ENCODE measurements at regions not wholly inside any gene's neighbourhood (a gene's known extent, or its start where the extent isn't known, plus 50 kb on each side); places are given as distances from the start of the nearest gene placed in this dataset.

- no peak for TF ChIP-seq ZNF180 (CRISPR knock-in tag; IDR thresholded peaks at IDR 0.05; ENCODE audit: borderline replicate concordance, low read depth)
Measured at GRCh38 chr5:167923396-167923795, 368.0 kb upstream of the WWC1 start (continued).

GRCh38 chr5:167929841-167930240 is 361.6 kb upstream of the WWC1 start:
- no peak overlapping the region for H3K4me3 ChIP-seq (replicated peaks in 1 of 3; ENCODE audit: insufficient read depth in 1 of 3, low read depth in 2 of 3, low read length in 3 of 3)
- H3K27me3 ChIP-seq (ENCODE audit: control insufficient read depth in 1 of 2, insufficient read depth in 2 of 2, low read length in 2 of 2) = peaks cover 0 to 8% of the 10 kb centered on the region in 2 experiments; a peak in 2 of 5 replicates
- intact Hi-C loops (cut with micrococcal nuclease; ENCODE audit: unreplicated experiment) (no loop called here), in situ Hi-C loops (cut with HindIII; ENCODE audit: extremely low pct_ligation_motif_present, low pct_unique_long_range_greater_than_20kb) (no loop called here)
- H3K9ac ChIP-seq (ENCODE audit: insufficient read depth, low read depth, low read length) = no peak overlapping the region
- DNase-seq (ENCODE audit: low spot score) (no peak), ATAC-seq (no peak), FAIRE-seq (no peak)
- 1% methylated on average over 3 of the region's 3 CpGs for WGBS (ENCODE audit: low lambda C conversion rate)
- no peaks in the 10 kb centered on the region for H3K79me2 ChIP-seq (ENCODE audit: insufficient read depth, low read length)
- no peaks in the 10 kb centered on the region for H3K36me3 ChIP-seq (replicated peaks in 1 of 2; ENCODE audit: control insufficient read depth in 1 of 2, insufficient read depth in 2 of 2, low read length in 2 of 2)
- TF ChIP-seq NFYB (CRISPR knock-in tag; IDR thresholded peaks at IDR 0.05) (no peak), TSC22D2 (CRISPR knock-in tag; IDR thresholded peaks at IDR 0.05; ENCODE audit: borderline replicate concordance) (no peak), ZNF460 (CRISPR knock-in tag; IDR thresholded peaks at IDR 0.05; ENCODE audit: borderline replicate concordance) (no peak)
- no peak overlapping the region for H2AFZ ChIP-seq (ENCODE audit: low read length)
- POLR2A ChIA-PET = no interaction called here
- H3K4me1 ChIP-seq (ENCODE audit: insufficient read depth, low read length) = no peaks in the 10 kb centered on the region
- no peaks in the 10 kb centered on the region for H3K9me3 ChIP-seq (ENCODE audit: low read length)
- BruUV-seq (replicated peaks) = no TSS peak
- no peaks in the 10 kb centered on the region for H4K20me1 ChIP-seq (ENCODE audit: insufficient read depth, low read length)
- H3K4me2 ChIP-seq (ENCODE audit: low read depth, low read length) = no peak overlapping the region
- CTCF ChIA-PET (ENCODE audit: low intra/inter-chr PET ratio, low total read pairs) = no interaction called here
- H3K27ac ChIP-seq (ENCODE audit: extremely low read length, insufficient read depth, low read length) = no peak overlapping the region

GRCh38 chr5:167934551-167934971 is 356.9 kb upstream of the WWC1 start:
- intact Hi-C loops (cut with micrococcal nuclease; ENCODE audit: unreplicated experiment) (no loop called here), in situ Hi-C loops (cut with HindIII; ENCODE audit: extremely low pct_ligation_motif_present, low pct_unique_long_range_greater_than_20kb) (no loop called here)
- no peak overlapping the region for H3K4me3 ChIP-seq (replicated peaks in 1 of 3; ENCODE audit: insufficient read depth in 1 of 3, low read depth in 2 of 3, low read length in 3 of 3)
- no peak for FAIRE-seq
- DNase-seq (ENCODE audit: low spot score) = no peak
- peaks cover 0 to 15% of the 10 kb centered on the region in 2 experiments; a peak in 2 of 5 replicates for H3K27me3 ChIP-seq (ENCODE audit: control insufficient read depth in 1 of 2, insufficient read depth in 2 of 2, low read length in 2 of 2)
- BruUV-seq (replicated peaks) = no TSS peak
- ChIA-PET POLR2A (no interaction called here), CTCF (ENCODE audit: low intra/inter-chr PET ratio, low total read pairs) (no interaction called here)
- H3K4me2 ChIP-seq (ENCODE audit: low read depth, low read length) = no peak overlapping the region
- H3K79me2 ChIP-seq (ENCODE audit: insufficient read depth, low read length) = no peaks in the 10 kb centered on the region
- ATAC-seq = no peak
- H2AFZ ChIP-seq (ENCODE audit: low read length) = no peak overlapping the region
- H4K20me1 ChIP-seq (ENCODE audit: insufficient read depth, low read length) = no peaks in the 10 kb centered on the region
- no peaks in the 10 kb centered on the region for H3K9me3 ChIP-seq (ENCODE audit: low read length)
- H3K9ac ChIP-seq (ENCODE audit: insufficient read depth, low read depth, low read length) = no peak overlapping the region
- no peaks in the 10 kb centered on the region for H3K36me3 ChIP-seq (replicated peaks in 1 of 2; ENCODE audit: control insufficient read depth in 1 of 2, insufficient read depth in 2 of 2, low read length in 2 of 2)
- no peaks in the 10 kb centered on the region for H3K4me1 ChIP-seq (ENCODE audit: insufficient read depth, low read length)
- H3K27ac ChIP-seq (ENCODE audit: extremely low read length, insufficient read depth, low read length) = no peak overlapping the region
- WGBS (ENCODE audit: low lambda C conversion rate) = 26% methylated on average over 10 of the region's 15 CpGs
- TF ChIP-seq MLLT10 (CRISPR knock-in tag; IDR thresholded peaks at IDR 0.05) (no peak), ZFP36L1 (CRISPR knock-in tag; IDR thresholded peaks at IDR 0.05) (no peak), MEIS1 (CRISPR knock-in tag; IDR thresholded peaks at IDR 0.05; ENCODE audit: borderline replicate concordance) (no peak), SALL2 (CRISPR knock-in tag; IDR thresholded peaks at IDR 0.05) (no peak), ZNF772 (CRISPR knock-in tag; IDR thresholded peaks at IDR 0.05) (no peak), MLXIP (CRISPR knock-in tag; IDR thresholded peaks at IDR 0.05; ENCODE audit: borderline replicate concordance) (no peak), PLRG1 (conservative IDR thresholded peaks at IDR 0.05) (no peak), PCBP1 (IDR thresholded peaks at IDR 0.05; ENCODE audit: borderline replicate concordance, low read depth, low read length) (no peak), KDM2A (CRISPR knock-in tag; IDR thresholded peaks at IDR 0.05; ENCODE audit: borderline replicate concordance, low read depth) (no peak), ZNF782 (CRISPR knock-in tag; IDR thresholded peaks at IDR 0.05; ENCODE audit: borderline replicate concordance) (no peak)
